A673 (cell line): ENCODE measurements at regions not wholly inside any gene's neighbourhood (a gene's known extent, or its start where the extent isn't known, plus 50 kb on each side); places are given as distances from the start of the nearest gene placed in this dataset.

Source experiments
- CTCF ChIP-seq: fragments of 300-800, 200-600 bp; sonication (generic); conservative IDR thresholded peaks from 2 replicates; pipeline ENCODE4 v1.5.1; 2017; ENCODE audit warnings: low read depth, mild to moderate bottlenecking, antibody characterized with exemption, low read length, moderate library complexity, mixed read lengths
- EZH2 ChIP-seq: fragments of 200-600 bp; sonication (generic); IDR thresholded peaks from 2 replicates; pipeline ENCODE4 v1.6.1; 2017; ENCODE audit warnings: borderline replicate concordance, low read depth, mild to moderate bottlenecking, mixed read lengths, antibody characterized with exemption, low read length; ENCODE audit not compliant: poor library complexity, severe bottlenecking

- TF ChIP-seq EZH2 (no peak), CTCF (no peak)
These were observed 1666.7 kb downstream of the EFNB2 start for GRCh38 chr13:104868806-104869205.
